T-helper 2 cell treated with Interferon-gamma antibody and Interleukin-4, amounts not matched to agents 5 μg/mL and 100 μg/mL, for 36 hours (primary cell): ENCODE measurements at regions not wholly inside any gene's neighbourhood (a gene's known extent, or its start where the extent isn't known, plus 50 kb on each side); places are given as distances from the start of the nearest gene placed in this dataset.

Experiments used
- DNase-seq: peaks from one replicate; pipeline ENCODE4 v3.0.0; 2021; ENCODE audit warnings: low spot score
- H3K27ac Mint-ChIP-seq: one replicate; pipeline ENCODE4 v1.8.0; 2021; ENCODE audit warnings: mild to moderate bottlenecking, mixed read lengths
- H3K27me3 Mint-ChIP-seq: one replicate; pipeline ENCODE4 v1.8.0; 2021; ENCODE audit warnings: low read depth, mixed read lengths
- H3K36me3 Mint-ChIP-seq: one replicate; pipeline ENCODE4 v1.8.0; 2021; ENCODE audit warnings: low read depth, mixed read lengths
- H3K4me1 Mint-ChIP-seq: one replicate; pipeline ENCODE4 v1.8.0; 2021; ENCODE audit warnings: low read depth, mixed read lengths
- H3K4me3 Mint-ChIP-seq: one replicate; pipeline ENCODE4 v1.8.0; 2022; ENCODE audit warnings: mild to moderate bottlenecking, moderate library complexity, mixed read lengths
- H3K9me3 Mint-ChIP-seq: one replicate; pipeline ENCODE4 v1.8.0; 2021; ENCODE audit warnings: mixed read lengths

DNA sequence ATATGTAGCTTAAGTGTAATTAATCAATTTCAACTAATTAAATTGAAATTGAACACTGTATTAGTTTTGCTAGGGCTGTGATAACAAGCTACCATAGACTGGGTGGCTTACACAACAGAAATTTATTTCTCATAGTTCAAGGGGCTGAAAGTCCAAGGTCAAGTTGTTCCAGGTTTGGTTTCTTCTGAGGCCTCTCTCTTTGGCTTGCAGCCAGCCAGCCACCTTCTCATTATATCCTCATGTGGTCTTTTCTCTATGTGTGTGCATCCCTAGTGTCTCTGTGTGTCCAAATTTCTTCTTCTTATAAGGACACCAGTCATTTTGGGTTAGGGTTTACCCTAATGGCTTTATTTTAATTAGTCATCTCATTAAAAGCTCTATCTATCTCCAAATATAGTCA is 611.7 kb downstream of the UTRN start:
- H3K9me3 Mint-ChIP-seq, result no peaks in the 10 kb centered on the region
- H3K4me1 Mint-ChIP-seq, result no peaks in the 10 kb centered on the region
- no peak overlapping the region for H3K4me3 Mint-ChIP-seq
- no peaks in the 10 kb centered on the region for H3K36me3 Mint-ChIP-seq
- H3K27me3 Mint-ChIP-seq, result peaks cover 18% of the 10 kb centered on the region
- no peak for DNase-seq
- H3K27ac Mint-ChIP-seq, result no peak overlapping the region

DNA sequence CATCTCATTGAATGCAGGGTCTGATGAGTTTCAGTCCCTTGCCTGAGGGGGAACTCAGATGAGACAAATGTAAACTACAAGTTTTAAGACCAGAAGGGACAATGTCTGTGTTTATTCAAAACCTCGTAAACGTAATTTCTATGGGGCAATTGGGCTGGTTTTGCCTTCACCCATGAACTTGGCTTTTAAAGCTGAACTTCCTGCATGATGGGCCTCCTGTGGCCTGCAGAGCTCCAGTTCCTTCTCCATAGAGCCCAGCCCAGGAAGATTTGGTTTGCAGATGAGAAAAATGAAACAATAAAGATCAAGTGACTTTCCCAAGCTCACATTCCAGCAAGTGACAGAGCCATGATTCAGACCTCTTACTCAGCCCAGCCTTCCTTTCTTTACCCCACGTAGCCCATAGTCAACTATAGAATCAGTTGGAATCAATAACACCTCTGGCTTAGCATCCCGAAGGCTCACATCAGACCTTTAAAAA is 612.3 kb downstream of the UTRN start:
- Mint-ChIP-seq H3K4me3 (no peak overlapping the region), H3K27ac (no peak overlapping the region)

GRCh38 chr6:144898052-144898689 is 613.0 kb downstream of the UTRN start:
- DNase-seq, result no peak
- Mint-ChIP-seq H3K27me3 (peaks cover 20% of the 10 kb centered on the region), H3K4me3 (no peak overlapping the region)

More for the DNA sequence above, 612.3 kb downstream of the UTRN start:
- peaks cover 18% of the 10 kb centered on the region for H3K27me3 Mint-ChIP-seq
- H3K36me3 Mint-ChIP-seq, result no peaks in the 10 kb centered on the region
- H3K4me1 Mint-ChIP-seq, result no peaks in the 10 kb centered on the region
- no peak for DNase-seq
- H3K9me3 Mint-ChIP-seq, result peaks cover under 1% of the 10 kb centered on the region

GRCh38 chr6:144898741-144899140 is 613.6 kb downstream of the UTRN start:
- Mint-ChIP-seq H3K9me3 (peaks cover 8% of the 10 kb centered on the region), H3K27ac (no peak overlapping the region), H3K36me3 (peaks cover 2% of the 10 kb centered on the region), H3K4me1 (no peaks in the 10 kb centered on the region), H3K27me3 (peaks cover 19% of the 10 kb centered on the region), H3K4me3 (no peak overlapping the region)
- no peak for DNase-seq

More at GRCh38 chr6:144898052-144898689, 613.0 kb downstream of the UTRN start:
- Mint-ChIP-seq H3K4me1 (no peaks in the 10 kb centered on the region), H3K27ac (no peak overlapping the region), H3K36me3 (peaks cover 2% of the 10 kb centered on the region), H3K9me3 (peaks cover 7% of the 10 kb centered on the region)

DNA sequence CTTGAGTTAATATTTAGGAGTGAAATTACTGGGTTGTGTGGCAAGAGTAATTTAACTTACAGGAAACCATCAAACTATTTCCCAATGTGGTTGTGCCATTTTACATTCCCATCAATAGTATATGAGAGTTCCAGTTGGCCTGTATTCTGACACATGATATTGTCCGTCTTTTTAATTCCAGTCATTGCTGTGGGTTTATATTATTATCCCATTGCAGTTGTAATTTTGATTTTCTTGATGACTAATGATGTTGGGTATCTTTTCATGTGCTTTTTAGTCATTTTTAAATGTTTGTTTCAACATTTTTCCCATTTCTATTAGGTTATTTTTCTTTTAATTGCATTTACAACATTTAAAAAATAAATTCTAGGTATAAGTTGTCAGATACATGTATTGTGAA is 614.0 kb downstream of the UTRN start:
- no peak for DNase-seq
- Mint-ChIP-seq H3K27ac (no peak overlapping the region), H3K36me3 (peaks cover 2% of the 10 kb centered on the region), H3K4me1 (no peaks in the 10 kb centered on the region), H3K27me3 (peaks cover 22% of the 10 kb centered on the region), H3K9me3 (peaks cover 8% of the 10 kb centered on the region), H3K4me3 (no peak overlapping the region)

DNA sequence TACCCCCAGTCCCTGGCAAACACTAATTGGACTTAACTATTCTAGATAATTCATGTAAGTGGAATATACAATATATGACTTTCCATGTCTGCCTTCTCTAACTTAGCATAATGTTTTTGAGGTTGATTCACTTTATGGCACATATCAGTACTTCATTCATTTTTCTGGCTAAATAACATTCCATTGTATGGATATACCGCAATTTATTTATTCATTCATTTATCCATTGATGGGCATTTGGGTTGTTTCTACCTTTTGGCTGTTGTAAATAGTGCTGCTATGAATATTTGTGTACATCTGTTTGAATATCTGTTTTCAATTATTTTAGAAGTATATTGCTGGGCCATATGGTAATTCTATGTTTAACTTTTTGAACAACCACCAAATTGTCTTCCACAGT is 616.3 kb downstream of the UTRN start:
- Mint-ChIP-seq H3K4me3 (no peak overlapping the region), H3K9me3 (peaks cover 8% of the 10 kb centered on the region), H3K27ac (no peak overlapping the region), H3K36me3 (peaks cover 2% of the 10 kb centered on the region), H3K27me3 (peaks cover 21% of the 10 kb centered on the region), H3K4me1 (no peaks in the 10 kb centered on the region)
- no peak for DNase-seq

DNA sequence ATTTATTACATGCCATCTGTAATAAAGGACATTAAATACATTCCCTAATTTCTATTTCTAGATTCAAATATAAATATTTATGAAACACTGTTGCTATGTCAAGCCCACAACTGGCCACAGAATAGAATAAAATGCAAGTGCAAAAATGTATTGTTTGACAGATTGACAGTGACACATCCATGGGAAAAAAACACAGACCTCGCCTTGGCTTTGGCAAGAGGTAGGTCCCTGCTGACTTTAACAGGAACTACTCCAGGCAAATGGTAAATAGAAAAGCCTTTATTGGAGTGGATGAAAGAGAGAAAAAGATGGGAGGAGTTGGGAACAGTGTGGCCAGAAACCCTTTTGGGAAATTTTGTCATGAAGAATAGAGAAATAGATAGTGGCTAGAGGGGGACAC is 622.9 kb downstream of the UTRN start:
- H3K4me1 Mint-ChIP-seq, result peaks cover 5% of the 10 kb centered on the region
- no peak overlapping the region for H3K27ac Mint-ChIP-seq
- no peak for DNase-seq
- no peak overlapping the region for H3K4me3 Mint-ChIP-seq
- peaks cover 2% of the 10 kb centered on the region for H3K9me3 Mint-ChIP-seq
- H3K27me3 Mint-ChIP-seq, result peaks cover 19% of the 10 kb centered on the region
- H3K36me3 Mint-ChIP-seq, result peaks cover 2% of the 10 kb centered on the region

DNA sequence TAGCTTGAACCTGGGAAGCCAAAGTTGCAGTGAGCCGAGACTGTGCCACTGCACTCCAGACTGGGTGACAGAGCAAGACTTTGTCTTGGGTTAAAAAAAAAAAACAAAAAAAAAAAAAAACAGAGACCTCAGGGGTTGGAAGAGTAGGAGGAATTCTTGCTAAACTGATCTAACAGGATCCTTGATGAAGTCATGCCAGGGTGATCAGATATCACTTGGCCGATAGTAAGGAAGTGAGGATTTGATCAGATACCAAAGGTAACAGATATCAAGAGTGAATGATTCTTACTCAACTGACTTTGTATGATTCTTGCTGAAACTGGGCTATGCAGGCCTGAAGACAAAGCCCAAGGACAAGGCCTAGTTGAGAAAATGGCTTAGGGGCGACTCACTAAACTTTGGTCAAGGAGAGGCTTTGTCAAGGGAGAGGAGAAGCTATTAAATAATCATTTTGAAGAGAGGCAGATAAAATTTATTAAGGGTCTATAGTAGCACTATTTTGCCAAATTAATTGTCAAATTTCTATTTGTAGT is 624.7 kb downstream of the UTRN start:
- Mint-ChIP-seq H3K27me3 (peaks cover 11% of the 10 kb centered on the region), H3K27ac (no peak overlapping the region), H3K4me3 (no peak overlapping the region), H3K4me1 (peaks cover 5% of the 10 kb centered on the region), H3K9me3 (peaks cover 6% of the 10 kb centered on the region), H3K36me3 (peaks cover 1% of the 10 kb centered on the region)
- DNase-seq, result no peak

GRCh38 chr6:144911322-144911721 is 626.2 kb downstream of the UTRN start:
- Mint-ChIP-seq H3K27me3 (peaks cover 12% of the 10 kb centered on the region), H3K4me3 (no peak overlapping the region), H3K27ac (no peak overlapping the region), H3K36me3 (peaks cover 1% of the 10 kb centered on the region), H3K4me1 (peaks cover 5% of the 10 kb centered on the region), H3K9me3 (peaks cover 12% of the 10 kb centered on the region)
- DNase-seq, result no peak

- Mint-ChIP-seq H3K27me3 (peaks cover 17% of the 10 kb centered on the region), H3K27ac (no peak overlapping the region), H3K36me3 (peaks cover 1% of the 10 kb centered on the region), H3K4me3 (no peak overlapping the region), H3K4me1 (peaks cover 5% of the 10 kb centered on the region), H3K9me3 (peaks cover 12% of the 10 kb centered on the region)
- DNase-seq, result no peak
Measured at GRCh38 chr6:144912474-144912873, 627.3 kb downstream of the UTRN start.

DNA sequence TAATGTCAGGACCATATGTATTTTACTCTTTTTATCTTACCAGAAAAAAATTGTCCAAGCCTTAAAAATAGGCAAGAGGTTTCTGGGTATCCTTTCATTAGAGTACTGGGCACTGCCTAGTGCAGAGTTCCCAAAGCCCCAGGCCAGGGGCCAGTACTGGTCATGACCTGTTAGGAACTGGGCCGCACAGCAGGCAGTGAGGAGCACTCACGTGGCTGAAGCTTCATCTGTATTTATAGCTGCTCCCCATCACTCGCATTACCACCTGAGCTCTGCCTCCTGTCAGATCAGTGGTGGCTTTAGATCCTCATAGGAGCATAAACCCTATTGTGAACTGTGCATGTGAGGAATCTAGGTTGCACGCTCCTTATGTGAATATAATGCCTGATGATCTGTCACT is 632.9 kb downstream of the UTRN start:
- Mint-ChIP-seq H3K9me3 (peaks cover 12% of the 10 kb centered on the region), H3K4me1 (peaks cover 3% of the 10 kb centered on the region), H3K36me3 (peaks cover 1% of the 10 kb centered on the region), H3K27me3 (peaks cover 21% of the 10 kb centered on the region), H3K4me3 (no peak overlapping the region), H3K27ac (no peak overlapping the region)
- DNase-seq, result no peak

DNA sequence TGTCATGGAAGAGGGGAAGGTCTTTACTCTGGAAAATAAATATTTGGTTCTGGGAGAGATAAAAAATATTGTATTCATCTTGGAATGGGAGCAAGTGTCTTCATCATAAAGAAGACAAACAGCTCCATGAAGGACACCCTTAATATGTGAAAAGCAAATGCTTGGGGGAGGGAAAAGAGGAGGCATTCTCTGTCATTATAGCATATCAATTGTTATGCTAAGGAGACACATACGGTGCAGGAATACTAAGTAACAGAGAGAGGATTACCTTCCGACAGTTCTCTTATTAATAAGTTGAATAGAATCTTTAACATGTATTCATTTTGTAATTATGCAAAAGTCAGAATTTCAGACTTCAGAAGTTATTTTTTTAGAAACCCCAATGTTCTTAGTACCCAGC is 634.4 kb downstream of the UTRN start:
- no peak overlapping the region for H3K4me3 Mint-ChIP-seq
- no peaks in the 10 kb centered on the region for H3K36me3 Mint-ChIP-seq

DNA sequence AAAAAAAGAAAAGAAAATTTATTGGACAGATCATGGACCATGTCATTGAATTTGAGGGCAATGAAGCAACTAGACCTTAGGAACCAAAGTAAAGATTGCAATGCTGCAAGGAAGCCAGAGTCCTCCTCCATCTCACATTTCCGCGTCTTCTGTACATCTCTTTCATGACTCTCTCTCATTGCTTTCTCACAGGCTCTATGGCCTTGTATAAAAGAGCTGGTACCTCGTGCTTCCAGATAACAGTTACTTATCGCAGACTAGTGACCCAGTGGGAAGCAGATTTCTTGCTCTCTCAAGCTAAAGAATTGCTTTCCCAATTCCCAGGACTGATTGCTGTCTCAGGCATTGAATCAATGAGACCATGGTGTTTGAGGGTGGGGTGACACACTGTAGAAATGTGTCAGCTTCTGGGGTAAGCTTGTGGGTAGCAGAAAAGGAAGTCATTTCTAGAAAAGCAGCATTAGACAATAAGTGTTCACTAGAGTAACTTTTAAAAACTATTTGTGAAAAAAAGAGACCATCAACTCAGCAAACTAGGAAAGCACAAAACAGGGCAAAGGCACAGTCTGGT is 635.3 kb downstream of the UTRN start:
- H3K9me3 Mint-ChIP-seq, result peaks cover 4% of the 10 kb centered on the region
- H3K27ac Mint-ChIP-seq, result no peak overlapping the region
- H3K4me3 Mint-ChIP-seq, result no peak overlapping the region
- H3K27me3 Mint-ChIP-seq, result peaks cover 23% of the 10 kb centered on the region
- H3K4me1 Mint-ChIP-seq, result peaks cover 3% of the 10 kb centered on the region
- no peaks in the 10 kb centered on the region for H3K36me3 Mint-ChIP-seq
- no peak for DNase-seq

More for the DNA sequence above, 634.4 kb downstream of the UTRN start:
- Mint-ChIP-seq H3K27me3 (peaks cover 21% of the 10 kb centered on the region), H3K9me3 (peaks cover 6% of the 10 kb centered on the region), H3K27ac (no peak overlapping the region), H3K4me1 (peaks cover 3% of the 10 kb centered on the region)
- DNase-seq, result no peak

DNA sequence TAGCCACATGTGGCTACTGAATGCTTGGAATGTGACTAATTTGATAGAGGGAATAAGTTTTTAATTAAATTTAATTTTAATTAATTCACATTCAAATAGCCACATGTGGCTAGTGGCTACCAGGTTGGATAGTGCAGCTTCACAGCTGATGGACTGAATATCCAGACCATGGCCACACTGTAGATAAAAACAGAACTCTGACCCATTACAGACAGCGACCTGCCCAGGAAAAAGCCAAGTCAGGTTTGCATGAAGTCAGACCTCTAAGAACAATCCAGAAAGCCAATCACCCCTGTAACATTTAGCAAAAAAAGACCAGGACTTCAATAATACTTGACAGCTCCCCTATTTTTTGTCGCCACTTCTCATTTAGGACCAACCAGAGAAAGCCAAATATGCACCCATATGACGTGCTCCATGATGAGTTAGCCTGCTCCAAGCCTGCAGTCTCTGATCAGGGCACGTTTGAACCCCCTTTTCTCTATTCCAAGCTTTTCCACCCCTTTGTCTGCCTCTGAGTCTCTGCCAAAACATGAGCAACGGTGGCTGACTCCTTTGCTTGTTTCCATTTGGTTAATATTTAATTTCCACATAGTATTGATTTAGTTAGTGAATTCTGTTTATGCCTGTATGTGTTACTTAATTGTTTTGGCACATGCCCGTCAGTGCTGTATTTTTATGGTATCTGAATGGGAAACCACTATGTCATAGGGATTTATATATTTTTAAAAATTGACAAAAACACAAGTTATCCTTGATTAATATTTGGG is 636.3 kb downstream of the UTRN start:
- H3K9me3 Mint-ChIP-seq, result no peaks in the 10 kb centered on the region
- H3K4me3 Mint-ChIP-seq, result no peak overlapping the region
- H3K4me1 Mint-ChIP-seq, result peaks cover 3% of the 10 kb centered on the region
- no peak overlapping the region for H3K27ac Mint-ChIP-seq
- no peak for DNase-seq
- H3K36me3 Mint-ChIP-seq, result no peaks in the 10 kb centered on the region
- peaks cover 15% of the 10 kb centered on the region for H3K27me3 Mint-ChIP-seq
